MM.1S (cell line): ENCODE measurements at regions not wholly inside any gene's neighbourhood (a gene's known extent, or its start where the extent isn't known, plus 50 kb on each side); places are given as distances from the start of the nearest gene placed in this dataset.

ENCODE experiments used
- CTCF ChIP-seq: fragments of 300-600 bp; sonication (generic); IDR thresholded peaks from 2 replicates; pipeline ENCODE4 v1.5.1; 2016; ENCODE audit warnings: antibody characterized with exemption, low read length, mixed read lengths
- EZH2 ChIP-seq: fragments of 300-600 bp; sonication (generic); optimal IDR thresholded peaks from 2 replicates; pipeline ENCODE3; 2017; ENCODE audit warnings: low read depth, mild to moderate bottlenecking, antibody characterized with exemption, low read length, mixed read lengths

DNA sequence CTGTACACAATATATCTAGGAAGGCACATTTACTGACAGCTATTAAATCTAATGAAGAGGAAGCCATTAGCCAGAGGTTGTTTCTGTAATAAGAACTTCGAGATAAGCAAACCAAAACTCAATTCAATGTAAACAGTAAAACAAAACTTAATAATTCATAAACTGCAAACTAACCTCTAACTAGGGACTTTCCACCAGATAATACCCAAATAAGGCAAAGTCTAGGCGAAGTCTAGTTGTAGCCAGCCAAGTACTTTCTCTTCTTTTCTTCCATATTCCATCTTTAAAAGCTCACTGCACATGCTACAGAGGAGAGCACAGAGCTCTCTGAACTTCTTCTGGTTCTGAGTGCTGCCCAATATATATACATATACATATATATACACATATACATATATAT, 229.9 kb upstream of the ANO5 start:
- no peak for TF ChIP-seq CTCF
- no peak for TF ChIP-seq EZH2
